B cell (primary cell): ENCODE measurements at regions not wholly inside any gene's neighbourhood (a gene's known extent, or its start where the extent isn't known, plus 50 kb on each side); places are given as distances from the start of the nearest gene placed in this dataset.

Source experiments
- ATAC-seq: fragments of 200-7000 bp; cut with Tn5 transposase; one replicate; pipeline ENCODE4 v1.10.0; 2021; ENCODE audit warnings: low read depth, mild to moderate bottlenecking, moderate number of reproducible peaks, moderate library complexity
- CTCF ChIA-PET: fragments of 350-600 bp; sonication (Branson Sonifier 250); formaldehyde crosslinking; loops from one replicate; lab custom pipeline; 2021; ENCODE audit warnings: antibody characterized with exemption, inconsistent platforms; lab: Charles Lee
- POLR2A ChIA-PET: fragments of 350-600 bp; sonication (Branson Sonifier 250); formaldehyde crosslinking; loops from one replicate; lab custom pipeline; 2021; ENCODE audit warnings: antibody characterized with exemption; lab: Charles Lee
- DNase-seq: peaks from one replicate; pipeline ENCODE4 v3.0.0; 2013
- H2AFZ ChIP-seq: 2 replicates; pipeline ENCODE4 v1.6.1; 2012; ENCODE audit warnings: mild to moderate bottlenecking, low read depth, low read length; ENCODE audit not compliant: insufficient read depth, poor library complexity, severe bottlenecking
- H3K27ac ChIP-seq, 2 donors: 1 replicate in 1 of 2; 2 replicates in 1 of 2; pipeline ENCODE4 v1.5.1; 2012 to 2013; ENCODE audit warnings: low read length in 2 of 2, mild to moderate bottlenecking in 2 of 2, moderate library complexity in 1 of 2
- H3K27me3 ChIP-seq, 4 experiments: fragments of 200-600 bp in 1 of 4; sonication (generic) in 1 of 4; replicated peaks in 1 of 4; 1 replicate in 2 of 4; 2 replicates in 2 of 4; pipeline versions ENCODE4 v1.6.1 to v1.7.0; 2013 to 2016; ENCODE audit warnings: low read length in 3 of 4, mild to moderate bottlenecking in 2 of 4, mixed read lengths in 1 of 4, moderate library complexity in 1 of 4; ENCODE audit not compliant: insufficient read depth in 4 of 4, control insufficient read depth in 3 of 4; ENCODE audit errors: control extremely low read depth in 1 of 4
- H3K36me3 ChIP-seq, 2 experiments: replicated peaks in 1 of 2; 1 replicate in 1 of 2; 2 replicates in 1 of 2; pipeline versions ENCODE4 v1.6.1 to v1.7.1; 2013; ENCODE audit warnings: low read length in 1 of 2; ENCODE audit not compliant: insufficient read depth in 2 of 2, control insufficient read depth in 1 of 2; ENCODE audit errors: control extremely low read depth in 1 of 2, extremely low read depth in 1 of 2
- H3K4me1 ChIP-seq, 2 donors: fragments of 200-600 bp in 1 of 2; sonication (generic) in 1 of 2; 1 replicate in 1 of 2; 2 replicates in 1 of 2; pipeline versions ENCODE4 v1.5.1 to v1.6.1; 2013 to 2017; ENCODE audit warnings: low read length in 2 of 2; ENCODE audit not compliant: control insufficient read depth in 2 of 2, insufficient read depth in 2 of 2
- H3K4me2 ChIP-seq: replicated peaks from 2 replicates; pipeline ENCODE3; 2012; ENCODE audit warnings: mild to moderate bottlenecking, low read depth, low read length; ENCODE audit not compliant: poor library complexity, severe bottlenecking
- H3K4me3 ChIP-seq, 5 experiments: fragments of 200-600 bp in 1 of 5; sonication (generic) in 1 of 5; 1 replicate in 3 of 5; 2 replicates in 2 of 5; pipeline versions ENCODE4 v1.5.1 to v1.7.0; 2011 to 2016; ENCODE audit warnings: low read length in 4 of 5, mild to moderate bottlenecking in 4 of 5, low read depth in 2 of 5, control low read depth in 1 of 5, moderate library complexity in 1 of 5; ENCODE audit not compliant: insufficient read depth in 1 of 5; ENCODE audit errors: control extremely low read depth in 1 of 5, extremely low read depth in 1 of 5
- H3K79me2 ChIP-seq: fragments of 200-600 bp; sonication (generic); one replicate; pipeline ENCODE4 v1.6.0; 2016; ENCODE audit warnings: low read length; ENCODE audit not compliant: control insufficient read depth, insufficient read depth
- H3K9ac ChIP-seq: fragments of 200-600 bp; sonication (generic); 2 replicates; pipeline ENCODE4 v1.6.1; 2017; ENCODE audit warnings: mild to moderate bottlenecking, low read length, moderate library complexity
- H3K9me3 ChIP-seq, 3 donors: one replicate each; pipeline versions ENCODE4 v1.6.1 to v1.7.1; 2013; ENCODE audit warnings: low read length in 2 of 3; ENCODE audit not compliant: control insufficient read depth in 2 of 3, insufficient read depth in 1 of 3; ENCODE audit errors: control extremely low read depth in 1 of 3
- H4K20me1 ChIP-seq: 2 replicates; pipeline ENCODE4 v1.6.0; 2012; ENCODE audit warnings: mild to moderate bottlenecking, low read length; ENCODE audit not compliant: insufficient read depth, control insufficient read depth, poor library complexity, severe bottlenecking
- H3K27ac Mint-ChIP-seq: one replicate; pipeline ENCODE4 v1.8.0; 2021; ENCODE audit warnings: mixed read lengths
- H3K27me3 Mint-ChIP-seq: one replicate; pipeline ENCODE4 v1.8.0; 2021; ENCODE audit warnings: mixed read lengths
- H3K4me1 Mint-ChIP-seq: one replicate; pipeline ENCODE4 v1.8.0; 2021; ENCODE audit warnings: mixed read lengths
- H3K4me3 Mint-ChIP-seq: one replicate; pipeline ENCODE4 v1.8.0; 2021; ENCODE audit warnings: mixed read lengths
- H3K9me3 Mint-ChIP-seq: one replicate; pipeline ENCODE4 v1.8.0; 2022; ENCODE audit warnings: mixed read lengths; ENCODE audit not compliant: insufficient read depth
- CTCF ChIP-seq: fragments of 200-600 bp; IDR thresholded peaks from one replicate; pipeline ENCODE4 v1.8.0; 2022; ENCODE audit warnings: antibody characterized with exemption, mild to moderate bottlenecking
- EZH2 ChIP-seq: IDR thresholded peaks from 2 replicates; pipeline ENCODE4 v1.6.1; 2012; ENCODE audit warnings: borderline replicate concordance, low read depth, mild to moderate bottlenecking, moderate library complexity, low read length; ENCODE audit not compliant: insufficient read depth, poor library complexity, severe bottlenecking
- WGBS: methylation state at CpG from one replicate; pipeline ENCODE4 v1.1.5; 2013; ENCODE audit warnings: missing lambda C conversion rate; ENCODE audit not compliant: insufficient coverage; 5-methylcytosine and 5-hydroxymethylcytosine counted together
- intact Hi-C: fragments of 100-400 bp; cut with micrococcal nuclease; formaldehyde crosslinking; loops from one replicate; pipeline ENCODE4 v1.10.0; 2022

- CTCF ChIA-PET, result no interaction called here
- Histone ChIP-seq H3K4me1 (peaks cover 28 to 56% of the 10 kb centered on the region in 2 donors), H3K9ac (no peak overlapping the region), H2AFZ (no peak overlapping the region), H4K20me1 (no peaks in the 10 kb centered on the region), H3K27ac (no peak overlapping the region), H3K9me3 (peaks cover 0 to 15% (median 0%) of the 10 kb centered on the region in 3 donors), H3K4me2 (no peak overlapping the region), H3K36me3 (no peaks in the 10 kb centered on the region), H3K79me2 (no peaks in the 10 kb centered on the region), H3K4me3 (no peak overlapping the region), H3K27me3 (no peaks in the 10 kb centered on the region)
- intact Hi-C loops, result no loop called here
- H3K4me3 Mint-ChIP-seq, result no peak overlapping the region
- no peaks in the 10 kb centered on the region for H3K27me3 Mint-ChIP-seq
- 100% methylated on average over 1 of the region's 6 CpGs for WGBS
- ATAC-seq (no peak), DNase-seq (no peak)
- no peak for TF ChIP-seq EZH2
- no peak for TF ChIP-seq CTCF
- no peaks in the 10 kb centered on the region for H3K9me3 Mint-ChIP-seq
- no peak overlapping the region for H3K27ac Mint-ChIP-seq
- H3K4me1 Mint-ChIP-seq, result peaks cover 28% of the 10 kb centered on the region
- POLR2A ChIA-PET, result no interaction called here
These were observed 241.7 kb downstream of the BUB3 start for GRCh38 chr10:123395906-123396305.

GRCh38 chr10:123398180-123398591 is 244.0 kb downstream of the BUB3 start:
- H3K4me1 Mint-ChIP-seq, result peaks cover 46% of the 10 kb centered on the region
- intact Hi-C loops, result no loop called here
- Histone ChIP-seq H3K27ac (no peak overlapping the region), H3K36me3 (no peaks in the 10 kb centered on the region), H3K27me3 (no peaks in the 10 kb centered on the region), H3K4me3 (no peak overlapping the region), H3K4me2 (no peak overlapping the region), H3K9me3 (peaks cover 0 to 15% (median 0%) of the 10 kb centered on the region in 3 donors), H2AFZ (no peak overlapping the region), H3K79me2 (no peaks in the 10 kb centered on the region), H3K4me1 (peaks cover 31 to 56% of the 10 kb centered on the region in 2 donors), H4K20me1 (no peaks in the 10 kb centered on the region), H3K9ac (no peak overlapping the region)
- WGBS, result 36% methylated on average over 1 of the region's 4 CpGs
- peak overlapping the region; percentile 5 for H3K27ac Mint-ChIP-seq
- H3K27me3 Mint-ChIP-seq, result no peaks in the 10 kb centered on the region
- no peak for TF ChIP-seq CTCF
- no peak for TF ChIP-seq EZH2
- no peak for ATAC-seq
- no peak overlapping the region for H3K4me3 Mint-ChIP-seq
- ChIA-PET CTCF (no interaction called here), POLR2A (no interaction called here)
- H3K9me3 Mint-ChIP-seq, result no peaks in the 10 kb centered on the region
- peak; percentile 13 for DNase-seq
